Liver (tissue), 8 donors: ENCODE measurements at regions not wholly inside any gene's neighbourhood (a gene's known extent, or its start where the extent isn't known, plus 50 kb on each side); places are given as distances from the start of the nearest gene placed in this dataset.
A peak's percentile ranks its signal among the peaks of the same experiment; 100 is the strongest.

Source experiments
- DNase-seq: peaks from one replicate; pipeline ENCODE4 v3.0.0-alpha.2; 2017; ENCODE audit warnings: low spot score
- H3K27ac ChIP-seq, 2 donors: one replicate each; pipeline ENCODE4 v1.7.0; 2013; ENCODE audit warnings: inconsistent platforms in 2 of 2, low read length in 2 of 2, control low read depth in 1 of 2, low read depth in 1 of 2, mild to moderate bottlenecking in 1 of 2
- H3K27me3 ChIP-seq, 4 donors: one replicate each; pipeline versions ENCODE4 v1.6.1 to v1.7.0; 2013; ENCODE audit warnings: low read length in 3 of 4, inconsistent platforms in 1 of 4, mild to moderate bottlenecking in 1 of 4, moderate library complexity in 1 of 4; ENCODE audit not compliant: control insufficient read depth in 4 of 4, insufficient read depth in 4 of 4
- H3K36me3 ChIP-seq, 4 donors: one replicate each; pipeline versions ENCODE4 v1.6.1 to v1.7.0; 2013; ENCODE audit warnings: low read length in 3 of 4, mild to moderate bottlenecking in 3 of 4, low read depth in 1 of 4, moderate library complexity in 1 of 4; ENCODE audit not compliant: control insufficient read depth in 4 of 4, insufficient read depth in 3 of 4
- H3K4me1 ChIP-seq, 4 donors: one replicate each; pipeline versions ENCODE4 v1.6.1 to v1.7.0; 2013; ENCODE audit warnings: low read length in 3 of 4, mild to moderate bottlenecking in 3 of 4, moderate library complexity in 1 of 4; ENCODE audit not compliant: control insufficient read depth in 4 of 4, insufficient read depth in 4 of 4
- H3K4me3 ChIP-seq, 3 donors: one replicate each; pipeline versions ENCODE4 v1.6.1 to v1.7.0; 2013; ENCODE audit warnings: low read length in 3 of 3, control low read depth in 1 of 3, low read depth in 1 of 3, mild to moderate bottlenecking in 1 of 3
- H3K9ac ChIP-seq, 2 donors: one replicate each; pipeline ENCODE4 v1.7.0; 2013; ENCODE audit warnings: low read length in 2 of 2, mild to moderate bottlenecking in 2 of 2, moderate library complexity in 2 of 2, control low read depth in 1 of 2, low read depth in 1 of 2
- H3K9me3 ChIP-seq, 4 donors: one replicate each; pipeline versions ENCODE4 v1.6.1 to v1.7.0; 2013; ENCODE audit warnings: low read length in 3 of 4; ENCODE audit not compliant: control insufficient read depth in 4 of 4
- CTCF ChIP-seq: fragments of 150-350 bp; IDR thresholded peaks from 2 replicates; pipeline ENCODE4 v1.5.1; 2017; ENCODE audit warnings: improper control_type of control experiment, low read depth, low read length; ENCODE audit not compliant: missing input control
- EGR1 ChIP-seq, 2 donors: IDR thresholded peaks; 2 replicates each; pipeline ENCODE4 v1.6.1; 2016 to 2018; ENCODE audit warnings: antibody characterized with exemption in 2 of 2, low read depth in 2 of 2
- FOXA1 ChIP-seq: IDR thresholded peaks from 2 replicates; pipeline ENCODE4 v1.6.1; 2016; ENCODE audit warnings: antibody characterized with exemption
- FOXA2 ChIP-seq: IDR thresholded peaks from 2 replicates; pipeline ENCODE4 v1.6.1; 2016; ENCODE audit warnings: antibody characterized with exemption
- GABPA ChIP-seq, 2 donors: IDR thresholded peaks in 1 of 2; conservative IDR thresholded peaks in 1 of 2; 2 replicates each; pipeline ENCODE4 v1.6.1; 2016; ENCODE audit warnings: antibody characterized with exemption in 2 of 2, mild to moderate bottlenecking in 1 of 2, moderate library complexity in 1 of 2
- HNF4A ChIP-seq, 2 donors: conservative IDR thresholded peaks; 2 replicates each; pipeline ENCODE4 v1.6.1; 2016; ENCODE audit warnings: antibody characterized with exemption in 2 of 2, mild to moderate bottlenecking in 2 of 2
- HNF4G ChIP-seq: IDR thresholded peaks from 2 replicates; pipeline ENCODE4 v1.6.1; 2016; ENCODE audit warnings: antibody characterized with exemption
- JUND ChIP-seq, 2 donors: IDR thresholded peaks; 2 replicates each; pipeline ENCODE4 v1.6.1; 2016; ENCODE audit warnings: antibody characterized with exemption in 2 of 2
- NR2F2 ChIP-seq: IDR thresholded peaks from 2 replicates; pipeline ENCODE4 v1.6.1; 2016; ENCODE audit warnings: antibody characterized with exemption
- RAD21 ChIP-seq, 2 donors: IDR thresholded peaks; 2 replicates each; pipeline ENCODE4 v1.6.1; 2016; ENCODE audit warnings: antibody characterized with exemption in 2 of 2, mild to moderate bottlenecking in 2 of 2
- SP1 ChIP-seq: IDR thresholded peaks from 2 replicates; pipeline ENCODE4 v1.6.1; 2018; ENCODE audit warnings: antibody characterized with exemption, mild to moderate bottlenecking
- TAF1 ChIP-seq: conservative IDR thresholded peaks from 2 replicates; pipeline ENCODE4 v1.6.1; 2016; ENCODE audit warnings: antibody characterized with exemption, mild to moderate bottlenecking
- YY1 ChIP-seq: IDR thresholded peaks from 2 replicates; pipeline ENCODE4 v1.6.1; 2016; ENCODE audit warnings: antibody characterized with exemption, mild to moderate bottlenecking
- WGBS: extraction: QIAGEN DNeasy Blood & Tissue Kit; methylation state at CpG from one replicate; pipeline ENCODE4 v1.1.7; 2013; 5-methylcytosine and 5-hydroxymethylcytosine counted together
- TF ChIP-seq, protein P1 (sequence below): IDR thresholded peaks from 2 replicates; pipeline ENCODE4 v1.6.1; 2016; ENCODE audit warnings: antibody characterized with exemption, mild to moderate bottlenecking
- TF ChIP-seq, protein P2 (sequence below): IDR thresholded peaks from 2 replicates; pipeline ENCODE4 v1.6.1; 2016; ENCODE audit warnings: antibody characterized with exemption
- donor health status: healthy.
- donor health status: healthy.
- donor health status: healthy.
- donor health status: healthy.
- donor health status: healthy.

GRCh38 chr13:77388944-77389624 is 62.2 kb upstream of the MYCBP2 start:
- H3K27me3 ChIP-seq, result no peaks in the 10 kb centered on the region
- TF ChIP-seq, protein P1, sequence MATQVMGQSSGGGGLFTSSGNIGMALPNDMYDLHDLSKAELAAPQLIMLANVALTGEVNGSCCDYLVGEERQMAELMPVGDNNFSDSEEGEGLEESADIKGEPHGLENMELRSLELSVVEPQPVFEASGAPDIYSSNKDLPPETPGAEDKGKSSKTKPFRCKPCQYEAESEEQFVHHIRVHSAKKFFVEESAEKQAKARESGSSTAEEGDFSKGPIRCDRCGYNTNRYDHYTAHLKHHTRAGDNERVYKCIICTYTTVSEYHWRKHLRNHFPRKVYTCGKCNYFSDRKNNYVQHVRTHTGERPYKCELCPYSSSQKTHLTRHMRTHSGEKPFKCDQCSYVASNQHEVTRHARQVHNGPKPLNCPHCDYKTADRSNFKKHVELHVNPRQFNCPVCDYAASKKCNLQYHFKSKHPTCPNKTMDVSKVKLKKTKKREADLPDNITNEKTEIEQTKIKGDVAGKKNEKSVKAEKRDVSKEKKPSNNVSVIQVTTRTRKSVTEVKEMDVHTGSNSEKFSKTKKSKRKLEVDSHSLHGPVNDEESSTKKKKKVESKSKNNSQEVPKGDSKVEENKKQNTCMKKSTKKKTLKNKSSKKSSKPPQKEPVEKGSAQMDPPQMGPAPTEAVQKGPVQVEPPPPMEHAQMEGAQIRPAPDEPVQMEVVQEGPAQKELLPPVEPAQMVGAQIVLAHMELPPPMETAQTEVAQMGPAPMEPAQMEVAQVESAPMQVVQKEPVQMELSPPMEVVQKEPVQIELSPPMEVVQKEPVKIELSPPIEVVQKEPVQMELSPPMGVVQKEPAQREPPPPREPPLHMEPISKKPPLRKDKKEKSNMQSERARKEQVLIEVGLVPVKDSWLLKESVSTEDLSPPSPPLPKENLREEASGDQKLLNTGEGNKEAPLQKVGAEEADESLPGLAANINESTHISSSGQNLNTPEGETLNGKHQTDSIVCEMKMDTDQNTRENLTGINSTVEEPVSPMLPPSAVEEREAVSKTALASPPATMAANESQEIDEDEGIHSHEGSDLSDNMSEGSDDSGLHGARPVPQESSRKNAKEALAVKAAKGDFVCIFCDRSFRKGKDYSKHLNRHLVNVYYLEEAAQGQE, result no peak
- no peak for TF ChIP-seq HNF4A (conservative IDR thresholded peaks at IDR 0.05)
- TF ChIP-seq, protein P2, sequence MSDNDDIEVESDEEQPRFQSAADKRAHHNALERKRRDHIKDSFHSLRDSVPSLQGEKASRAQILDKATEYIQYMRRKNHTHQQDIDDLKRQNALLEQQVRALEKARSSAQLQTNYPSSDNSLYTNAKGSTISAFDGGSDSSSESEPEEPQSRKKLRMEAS, result no peak
- no peak for TF ChIP-seq JUND (IDR thresholded peaks at IDR 0.05)
- TF ChIP-seq NR2F2, result no peak
- no peak for TF ChIP-seq TAF1
- no peak for TF ChIP-seq RAD21 (IDR thresholded peaks at IDR 0.05)
- no peak for TF ChIP-seq SP1
- TF ChIP-seq CTCF, result no peak
- no peak for TF ChIP-seq FOXA1
- TF ChIP-seq HNF4G, result no peak
- TF ChIP-seq EGR1 (IDR thresholded peaks at IDR 0.05; ENCODE audit: low read depth in 2 of 2), result no peak
- no peak for TF ChIP-seq YY1
- no peak for TF ChIP-seq GABPA (IDR thresholded peaks at IDR 0.05 in 1 of 2, conservative IDR thresholded peaks at IDR 0.05 in 1 of 2)
- TF ChIP-seq FOXA2, result no peak
- H3K9me3 ChIP-seq, result peaks cover 0 to 2% (median 0%) of the 10 kb centered on the region in 4 donors
- no peaks in the 10 kb centered on the region for H3K36me3 ChIP-seq
- no peaks in the 10 kb centered on the region for H3K4me1 ChIP-seq
- 52% methylated on average over 4 of the region's 4 CpGs for WGBS
- H3K4me3 ChIP-seq, result no peak overlapping the region
- H3K27ac ChIP-seq, result no peak overlapping the region
- no peak overlapping the region for H3K9ac ChIP-seq
- no peak for DNase-seq

DNA sequence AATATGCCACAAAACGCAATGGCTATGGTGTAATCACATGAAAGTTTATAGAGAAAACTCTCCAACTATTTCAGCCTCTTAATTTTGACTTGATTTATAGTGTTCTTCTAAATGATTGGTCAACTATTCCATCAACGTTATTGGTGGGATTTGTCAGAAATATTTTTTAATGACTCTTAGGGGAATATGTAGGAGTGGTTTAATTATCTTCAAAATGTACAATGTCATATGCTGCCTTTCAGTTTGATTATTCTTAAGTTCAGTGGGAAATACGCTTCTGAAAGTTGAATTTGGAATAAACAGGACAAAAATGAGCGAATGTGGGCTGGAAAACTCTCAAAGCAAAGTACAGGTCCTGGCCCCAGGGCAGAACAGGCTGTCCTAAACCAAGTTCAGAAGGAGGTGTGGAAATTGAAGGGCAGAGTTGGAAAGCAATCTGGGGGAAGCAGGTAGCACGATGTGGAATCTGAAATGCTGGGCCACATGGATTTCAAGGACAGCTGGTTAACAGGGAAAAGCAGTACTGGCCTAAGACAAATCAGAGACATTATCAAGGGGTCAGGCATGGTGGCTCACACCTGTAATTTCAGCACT is 60.8 kb upstream of the MYCBP2 start:
- Histone ChIP-seq H3K27me3 (no peaks in the 10 kb centered on the region), H3K36me3 (no peaks in the 10 kb centered on the region), H3K4me1 (no peaks in the 10 kb centered on the region), H3K27ac (no peak overlapping the region), H3K9ac (no peak overlapping the region), H3K4me3 (no peak overlapping the region), H3K9me3 (peaks cover 0 to 2% (median 0%) of the 10 kb centered on the region in 4 donors)
- WGBS, result 64% methylated on average over 5 of the region's 5 CpGs
- no peak for DNase-seq
- no peak for TF ChIP-seq FOXA2
- peak in 1 of 2 donors; percentile 27 for TF ChIP-seq HNF4A (conservative IDR thresholded peaks at IDR 0.05)
